GM18499 (cell line): ENCODE measurements at regions not wholly inside any gene's neighbourhood (a gene's known extent, or its start where the extent isn't known, plus 50 kb on each side); places are given as distances from the start of the nearest gene placed in this dataset.

Experiments used
- ATAC-seq: cut with Tn5 transposase; IDR thresholded peaks from one replicate; pipeline ENCODE4 v1.9.1; 2021; ENCODE audit warnings: moderate number of reproducible peaks; ENCODE audit not compliant: insufficient read depth, unreplicated experiment

DNA sequence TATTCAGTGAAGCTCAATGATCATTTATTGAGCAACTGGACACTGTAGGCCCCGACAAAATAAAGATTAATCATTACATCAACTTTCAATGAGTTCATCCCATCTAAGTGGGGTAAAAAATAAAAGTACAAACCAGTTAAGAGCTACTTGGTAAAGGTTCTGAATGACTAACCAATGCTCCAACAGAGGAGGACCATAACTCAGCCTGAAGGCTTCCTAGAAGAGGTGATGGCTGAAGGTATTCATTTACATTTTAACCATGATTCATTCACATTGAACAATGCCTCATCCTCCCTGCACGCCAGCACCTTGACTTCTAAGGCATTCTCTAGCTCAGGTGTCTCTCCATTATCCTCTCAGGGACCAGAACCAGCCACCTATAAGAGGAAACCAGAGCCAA, 201.4 kb downstream of the ZNF462 start:
- no peak for ATAC-seq

DNA sequence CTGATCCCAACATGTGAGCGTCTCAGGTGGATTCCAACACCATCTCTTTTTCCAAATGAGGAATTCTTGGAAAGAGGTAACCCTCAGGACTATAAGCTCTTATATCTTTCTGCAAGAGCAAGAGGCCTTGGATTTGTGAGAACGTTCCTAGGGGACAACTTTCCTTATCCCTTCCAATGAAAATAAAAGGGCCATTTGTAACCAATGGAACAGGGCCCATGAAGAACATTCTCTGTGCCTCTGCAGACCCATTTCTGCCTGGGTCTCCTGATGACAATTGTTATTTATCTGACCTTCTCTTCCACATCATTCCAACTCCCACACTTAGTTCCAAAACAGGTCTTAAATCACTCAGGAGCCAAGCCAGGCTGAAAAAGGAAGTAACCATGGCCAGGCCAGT, 202.6 kb downstream of the ZNF462 start:
- ATAC-seq, result no peak

DNA sequence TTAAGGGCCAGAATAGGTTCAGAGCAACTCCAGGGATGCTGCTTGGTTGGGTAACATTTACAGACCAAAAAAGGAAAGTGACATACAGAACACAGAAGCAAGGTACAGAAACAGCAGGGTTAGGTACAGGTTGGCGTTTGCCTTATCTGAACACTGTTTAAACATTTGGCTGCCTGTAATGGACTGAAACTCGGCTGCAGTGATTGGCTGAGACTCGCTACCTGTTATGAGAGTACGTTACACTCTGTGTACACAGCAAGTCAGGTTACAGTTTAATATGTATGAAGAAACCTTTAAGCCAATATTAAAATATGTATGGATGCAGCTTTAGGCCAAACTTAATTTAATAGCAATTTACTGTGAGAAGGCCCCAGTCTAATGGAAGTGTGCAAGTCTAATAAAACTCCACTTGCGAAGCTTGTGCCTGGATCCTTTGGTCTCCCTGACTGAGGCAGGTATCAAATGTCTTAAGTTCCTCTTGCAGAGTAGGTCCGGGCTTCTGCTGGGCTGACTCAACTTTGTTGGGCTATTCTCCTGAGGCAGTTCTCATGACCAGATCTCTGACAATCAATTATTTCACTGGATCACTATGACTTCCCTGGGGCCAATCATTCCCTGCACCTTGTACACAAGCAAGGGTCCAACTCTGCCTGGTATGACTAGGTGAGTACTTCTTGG, 204.9 kb downstream of the ZNF462 start:
- ATAC-seq, result no peak

DNA sequence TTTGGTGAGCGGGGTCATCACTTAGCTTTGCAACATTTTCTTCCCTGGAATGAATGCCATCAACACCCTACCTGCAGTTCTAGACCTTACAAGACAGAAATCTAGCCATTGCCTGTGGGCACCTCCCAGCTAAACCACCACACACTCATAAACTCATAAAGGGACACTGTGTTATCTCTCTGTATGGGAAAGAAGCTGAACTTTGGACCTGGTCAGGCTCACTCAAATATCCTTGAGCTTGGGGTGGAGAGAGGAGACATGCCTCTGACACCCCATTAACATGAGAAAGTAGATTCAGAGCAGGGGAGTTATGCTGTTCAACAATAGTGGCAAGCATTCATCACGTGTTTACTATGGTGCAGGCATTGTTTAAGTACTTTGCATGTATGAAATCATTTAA, 205.6 kb downstream of the ZNF462 start:
- no peak for ATAC-seq

DNA sequence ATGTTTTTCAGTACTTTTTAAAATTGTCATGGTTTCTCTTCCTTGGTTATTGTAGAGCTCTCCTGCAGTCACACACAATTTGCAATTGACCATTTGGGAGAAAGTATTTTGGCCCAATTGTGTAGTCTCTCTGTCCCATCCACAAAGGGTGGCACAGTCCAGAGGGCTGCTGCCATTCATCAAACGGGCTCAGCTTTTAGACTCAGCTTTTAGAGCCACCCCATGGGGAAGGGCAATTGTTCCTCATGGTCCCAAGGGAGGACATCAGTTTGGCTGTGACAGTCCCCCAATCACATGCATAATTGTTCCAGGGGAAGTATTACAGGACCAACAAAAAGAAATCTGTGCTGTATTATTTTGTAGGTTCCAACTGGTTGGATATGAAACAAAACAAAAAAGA, 207.6 kb downstream of the ZNF462 start:
- no peak for ATAC-seq

DNA sequence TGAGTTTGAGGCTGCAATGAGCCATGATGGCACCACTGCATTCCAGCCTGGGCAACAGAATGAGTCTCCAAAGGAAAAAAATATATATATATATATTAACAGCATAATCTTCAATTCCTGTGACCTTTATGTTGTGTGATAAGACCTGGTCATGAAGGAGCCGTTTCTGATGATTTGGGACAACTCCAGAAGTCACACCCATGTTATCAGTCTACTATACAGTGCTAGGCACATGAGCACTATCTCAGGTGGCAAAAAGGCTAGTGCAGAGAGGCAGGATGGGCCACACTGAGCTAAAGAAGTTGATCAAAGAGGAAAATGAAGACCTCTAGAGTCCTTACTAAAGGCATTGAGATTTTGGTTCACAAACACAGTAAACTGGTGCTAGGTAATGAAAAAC, 205.0 kb upstream of the RAD23B start:
- ATAC-seq, result no peak

DNA sequence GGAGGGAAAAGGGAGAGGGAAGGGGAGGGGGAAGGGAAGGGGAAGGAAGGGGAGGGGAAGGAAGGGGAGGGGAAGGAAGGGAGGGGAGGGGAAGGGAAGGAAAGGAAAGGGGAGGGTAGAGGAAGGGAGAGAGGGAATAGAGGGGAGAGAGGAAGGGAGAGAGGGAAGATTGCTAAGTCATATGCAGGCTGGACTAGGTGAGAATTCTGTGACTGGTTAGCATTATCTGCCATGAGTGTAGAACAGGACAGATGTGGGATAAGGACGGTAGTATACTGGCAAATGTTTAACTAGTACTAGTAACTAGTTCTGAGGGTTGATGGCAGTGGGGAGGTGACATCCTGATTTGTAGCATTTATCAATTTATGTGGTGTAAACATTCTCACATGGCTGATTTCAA, 203.5 kb upstream of the RAD23B start:
- ATAC-seq, result no peak

DNA sequence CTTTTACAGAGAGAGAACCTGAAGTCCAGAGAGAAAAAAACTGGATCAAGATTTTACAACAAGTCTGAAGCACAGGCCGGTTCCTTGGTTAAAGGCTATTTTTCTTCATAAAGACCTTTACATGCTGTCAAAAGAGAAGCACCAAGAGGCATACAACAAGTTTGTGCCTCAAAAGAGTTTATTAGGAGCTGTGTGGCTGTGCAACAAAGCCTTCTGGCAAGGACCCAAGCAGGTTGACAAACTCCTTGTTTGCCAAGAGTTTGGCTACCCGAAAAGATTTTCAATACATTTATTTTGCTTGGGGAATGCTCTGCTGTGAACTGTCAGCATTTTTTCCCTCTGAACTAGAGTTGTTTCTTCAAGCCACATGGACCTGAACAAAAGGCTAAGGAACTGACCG, 202.9 kb upstream of the RAD23B start:
- no peak for ATAC-seq

DNA sequence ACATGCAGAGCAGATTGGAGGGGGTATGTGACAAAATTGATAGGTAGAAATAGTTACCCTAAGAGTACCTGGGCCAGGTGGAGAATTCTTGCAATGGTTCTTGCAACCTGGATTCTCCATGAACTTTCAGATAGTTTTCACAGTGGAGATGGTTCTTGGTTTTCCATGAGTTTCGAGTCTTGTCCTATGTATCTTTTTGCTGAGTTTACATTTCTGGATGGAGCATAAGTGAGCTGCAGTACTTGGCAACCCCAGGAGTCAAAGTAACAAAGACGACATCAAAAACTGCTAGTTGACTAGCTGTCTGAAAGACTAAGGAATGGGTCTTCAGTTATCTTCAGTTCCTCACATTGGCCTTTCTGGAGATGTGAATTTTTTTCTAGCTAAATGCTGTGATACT, 196.6 kb upstream of the RAD23B start:
- no peak for ATAC-seq

DNA sequence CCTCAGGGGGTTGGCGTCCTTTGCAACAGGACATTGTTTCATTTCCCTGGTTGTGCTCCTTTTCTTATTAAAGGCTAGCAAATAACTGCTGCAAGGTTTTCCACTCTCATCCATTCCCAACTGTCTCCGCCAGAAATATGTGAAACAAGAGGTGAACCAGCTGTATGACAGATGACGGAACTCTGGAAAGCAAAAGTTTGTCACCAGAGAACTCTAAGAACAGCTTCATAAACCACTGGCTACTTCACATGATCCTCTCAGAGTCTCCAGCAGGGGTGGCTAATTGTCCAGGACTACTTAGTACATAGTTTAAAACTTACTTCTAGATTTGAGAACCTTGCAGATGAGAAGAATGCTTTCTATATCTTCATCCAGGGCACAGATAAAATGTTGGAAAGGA, 195.9 kb upstream of the RAD23B start:
- ATAC-seq, result no peak

DNA sequence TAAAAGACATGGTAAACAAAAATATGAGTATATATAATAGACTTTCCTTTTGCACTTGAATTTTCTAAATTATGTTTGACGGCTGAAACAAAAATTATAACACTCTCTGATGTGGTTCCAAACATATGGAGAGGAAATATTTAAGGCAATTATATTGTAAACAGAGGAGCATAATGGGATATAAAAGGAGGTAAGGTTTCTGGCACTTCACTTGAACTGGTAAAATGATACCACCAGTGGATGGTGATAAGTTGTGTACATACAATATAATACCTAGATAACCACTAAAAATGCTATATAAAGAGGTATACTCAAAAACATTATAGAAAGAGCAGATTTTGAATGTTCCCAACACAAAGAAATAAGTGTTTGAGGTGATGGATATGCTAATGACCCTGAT, 192.9 kb upstream of the RAD23B start:
- ATAC-seq, result no peak

DNA sequence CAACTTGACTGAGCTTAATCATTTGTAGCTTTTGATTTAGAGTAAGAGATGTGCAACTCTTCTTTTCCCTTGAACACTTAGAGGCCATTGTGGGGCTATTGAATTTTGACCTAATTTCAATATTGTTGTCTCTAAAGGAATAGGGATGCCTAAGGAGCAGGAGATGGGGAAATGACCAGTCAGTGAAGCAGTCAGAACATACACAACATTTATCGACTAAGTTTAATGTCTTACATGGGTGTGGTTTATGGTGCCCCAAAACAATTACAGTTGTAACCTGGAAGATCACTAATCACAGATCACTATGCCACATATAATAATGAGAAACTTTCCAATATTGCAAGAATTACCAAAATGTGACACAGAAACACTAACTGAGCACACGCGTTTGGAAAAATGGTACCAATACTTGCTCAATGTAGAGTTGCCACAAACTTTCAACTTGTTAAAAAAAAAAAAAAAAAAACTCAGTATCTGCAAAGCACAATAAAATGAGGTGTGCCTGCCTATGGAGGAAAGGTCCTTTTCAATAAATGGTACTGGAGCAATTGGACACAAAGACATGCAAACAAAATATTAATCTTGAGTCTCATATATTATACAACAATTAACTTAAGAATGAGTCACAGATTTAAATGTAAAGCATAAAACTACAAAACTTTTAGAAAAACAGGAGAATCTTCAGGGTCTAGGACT, 189.6 kb upstream of the RAD23B start:
- no peak for ATAC-seq

DNA sequence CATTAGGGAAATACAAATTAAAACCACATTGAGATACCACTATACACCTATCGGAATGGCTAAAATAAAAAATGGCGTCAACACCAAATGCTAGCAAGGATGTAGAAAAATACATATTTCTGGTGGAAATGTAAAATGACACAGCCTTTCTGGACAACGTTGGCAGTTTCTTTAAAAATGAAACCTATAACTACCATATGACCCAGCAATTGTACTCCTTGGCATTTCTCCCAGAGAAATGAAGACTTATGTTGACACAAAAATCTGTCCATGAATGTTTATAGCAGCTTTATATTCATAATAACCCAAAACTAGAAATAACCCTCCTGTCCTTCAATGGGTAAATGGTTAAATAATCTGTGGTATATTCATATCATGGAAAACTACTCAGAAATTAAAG, 188.7 kb upstream of the RAD23B start:
- no peak for ATAC-seq

DNA sequence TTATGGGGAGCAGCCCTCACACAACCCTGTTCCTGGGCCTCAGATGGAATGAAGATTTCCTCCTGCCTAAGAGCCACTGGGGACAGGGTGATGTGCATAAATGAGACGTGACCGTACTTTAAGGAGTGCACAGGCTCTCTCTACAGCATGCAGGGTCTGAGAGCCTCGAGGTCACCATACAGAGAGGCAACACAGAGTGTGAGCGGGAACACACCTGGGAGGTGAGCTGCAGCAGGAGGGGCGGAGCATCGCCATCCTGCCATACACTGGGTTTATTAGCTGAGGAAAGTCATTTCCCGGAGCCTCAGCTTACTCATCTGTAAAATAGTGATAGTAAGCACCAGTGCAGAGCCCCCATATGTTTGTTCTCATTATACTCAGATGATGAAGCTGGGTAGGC, 182.5 kb upstream of the RAD23B start:
- ATAC-seq, result no peak

DNA sequence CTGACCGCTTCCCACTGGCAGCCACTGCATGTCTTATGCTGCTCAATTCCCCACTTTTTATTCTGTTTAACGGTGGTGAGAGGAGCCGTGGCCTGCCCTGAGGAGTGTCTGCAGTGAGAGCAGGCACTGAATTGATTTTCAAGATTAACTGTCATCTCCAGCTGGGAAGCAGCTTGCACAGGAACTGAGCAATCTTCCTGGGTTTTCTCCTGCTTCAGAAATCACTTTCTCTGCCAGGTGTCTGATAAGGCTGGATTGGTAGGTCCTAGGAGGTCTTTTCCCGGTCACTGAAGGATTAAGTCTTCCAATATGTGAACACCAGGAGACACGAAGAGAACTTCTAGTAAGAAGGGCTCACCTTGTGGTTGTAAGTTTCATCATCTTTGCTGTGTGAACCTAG, 181.1 kb upstream of the RAD23B start:
- ATAC-seq, result no peak

DNA sequence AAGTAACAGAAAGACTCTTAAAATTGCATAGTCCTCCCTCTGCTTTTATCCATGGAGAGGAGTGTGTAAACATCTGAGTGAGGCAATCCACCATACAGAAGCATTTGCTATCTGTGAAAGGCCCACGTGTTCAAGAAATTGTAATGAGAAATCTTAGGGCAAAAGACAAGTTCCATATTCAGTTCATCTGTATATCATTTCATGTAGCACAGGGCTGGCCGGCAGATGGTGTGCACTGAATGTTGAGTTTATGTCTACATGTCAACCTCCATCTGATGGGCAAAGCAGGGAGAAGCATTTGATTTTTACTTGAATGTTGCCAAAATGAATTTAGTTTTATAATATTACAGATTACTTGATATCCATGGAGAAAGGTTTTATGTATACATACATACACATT, 179.5 kb upstream of the RAD23B start:
- ATAC-seq, result no peak

DNA sequence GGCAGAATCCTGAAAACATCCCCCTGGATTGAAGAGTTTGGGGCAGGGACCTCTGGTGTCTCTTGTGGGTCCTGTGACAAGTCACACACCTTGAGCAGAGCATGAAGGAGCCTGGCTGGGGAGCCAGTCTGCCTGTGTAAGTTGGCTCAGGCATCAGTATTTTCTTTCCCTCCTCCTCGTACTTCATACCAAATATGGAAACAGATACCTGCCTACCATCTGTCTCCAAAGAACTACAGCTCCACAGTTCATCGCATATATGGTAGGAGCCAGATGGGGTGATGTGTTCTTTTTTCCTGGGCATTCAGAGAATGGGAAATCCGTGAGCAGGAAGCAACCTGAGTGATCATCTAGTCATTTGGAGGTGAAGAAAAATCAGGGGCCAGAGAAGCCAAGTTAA, 177.3 kb upstream of the RAD23B start:
- no peak for ATAC-seq

DNA sequence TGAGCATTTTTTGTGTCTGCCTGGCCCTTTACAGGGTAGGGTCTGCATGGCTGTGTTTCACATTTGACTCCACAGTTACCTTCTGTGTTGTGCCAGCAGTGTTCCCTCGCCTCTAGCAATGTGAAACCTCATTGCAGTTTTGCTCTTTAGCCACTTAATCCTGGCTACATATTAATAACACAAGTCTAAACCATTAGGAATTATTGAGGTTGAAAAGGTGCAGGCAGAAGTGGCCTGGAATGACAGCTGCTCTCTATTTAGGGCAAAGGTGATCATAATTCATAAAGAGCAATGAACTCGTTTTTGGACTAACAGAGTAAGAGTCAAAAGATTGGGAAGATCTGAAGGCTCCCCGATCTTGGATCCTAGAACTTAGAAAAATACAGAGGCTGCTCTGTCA, 176.7 kb upstream of the RAD23B start:
- no peak for ATAC-seq

DNA sequence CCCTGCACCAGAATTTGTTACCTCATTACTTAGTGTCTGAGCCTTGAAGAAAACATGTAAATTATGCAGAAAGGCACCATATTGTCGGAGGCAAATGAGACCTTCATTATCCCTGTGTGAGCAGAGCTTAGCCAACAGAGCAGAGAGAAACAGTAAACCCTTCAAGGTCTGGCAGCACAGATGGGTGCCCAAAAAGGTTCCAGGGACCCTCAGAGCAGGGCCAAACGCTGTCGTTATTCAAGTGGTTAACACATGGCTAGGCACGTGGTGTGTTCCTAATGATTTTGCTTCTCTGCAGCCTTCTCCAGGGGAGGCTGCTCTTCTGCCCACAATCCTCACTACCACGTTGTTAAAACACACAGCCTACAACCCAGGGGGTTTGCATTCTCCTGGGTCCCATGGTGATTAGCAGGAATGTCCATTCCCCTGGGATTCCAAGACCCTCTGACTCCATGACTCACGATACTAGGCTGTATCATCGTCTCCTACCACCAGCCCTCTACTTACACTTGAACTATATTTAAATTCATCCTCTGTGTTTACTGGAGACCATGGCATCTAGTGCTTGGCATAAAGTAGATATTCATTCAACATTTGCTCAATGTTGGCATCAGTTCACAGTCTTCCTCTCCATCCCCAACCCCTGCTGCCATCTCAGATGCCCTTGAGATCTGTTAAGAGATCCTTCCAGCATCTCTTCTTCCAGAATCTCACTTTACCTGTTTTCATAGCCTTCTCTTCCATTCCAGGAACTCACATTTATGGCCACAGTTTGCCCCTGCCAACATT, 174.5 kb upstream of the RAD23B start:
- no peak for ATAC-seq

DNA sequence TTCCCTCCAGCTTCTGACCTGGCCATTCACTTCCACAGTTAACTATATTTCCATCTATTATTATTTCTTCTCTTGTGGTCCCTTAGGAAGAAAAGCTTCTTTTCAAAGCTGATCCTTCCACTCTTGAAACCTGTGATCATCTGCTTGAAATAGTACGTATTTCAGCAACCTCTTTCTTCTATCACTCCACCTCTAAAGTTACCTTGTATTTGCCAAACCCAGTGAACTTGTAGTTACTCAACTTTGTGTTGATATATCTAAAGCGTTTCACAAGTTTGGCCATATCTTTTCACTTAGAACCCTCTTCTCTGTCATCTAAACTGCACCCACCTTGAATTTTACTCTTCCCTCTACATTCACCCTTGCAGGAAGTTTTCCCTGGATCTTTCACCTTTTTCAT, 173.8 kb upstream of the RAD23B start:
- ATAC-seq, result no peak

DNA sequence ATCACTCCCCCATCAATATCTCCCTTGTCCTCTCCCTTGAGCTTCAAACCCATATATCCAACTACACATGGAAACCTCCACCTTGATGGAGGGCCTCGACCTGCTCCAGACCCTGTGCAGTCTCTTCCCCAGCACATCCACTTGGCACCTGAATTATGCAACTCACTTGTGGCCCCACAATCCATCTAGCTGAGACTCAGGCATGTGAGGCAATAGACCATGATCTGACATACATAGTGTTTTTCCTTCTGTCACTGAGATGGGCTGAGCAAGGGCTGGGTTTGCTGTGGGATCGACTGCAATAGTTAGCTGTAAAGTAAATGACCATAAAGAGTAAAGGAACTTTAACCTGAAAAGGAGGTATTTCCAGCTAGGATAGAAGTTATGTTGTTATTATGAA, 172.9 kb upstream of the RAD23B start:
- no peak for ATAC-seq
